ENCODE measurements at regions not wholly inside any gene's neighbourhood (a gene's known extent, or its start where the extent isn't known, plus 50 kb on each side); places are given as distances from the start of the nearest gene placed in this dataset.

- TF ChIP-seq GLIS3 (CRISPR knock-in tag; IDR thresholded peaks at IDR 0.05) (no peak), TSHZ2 (CRISPR knock-in tag; IDR thresholded peaks at IDR 0.05) (no peak), RARB (CRISPR knock-in tag; IDR thresholded peaks at IDR 0.05) (no peak), ISL1 (CRISPR knock-in tag; IDR thresholded peaks at IDR 0.05) (no peak), BACH2 (CRISPR knock-in tag; IDR thresholded peaks at IDR 0.05; ENCODE audit: borderline replicate concordance) (no peak), ZFP30 (CRISPR knock-in tag; IDR thresholded peaks at IDR 0.05) (no peak), TOX (CRISPR knock-in tag; IDR thresholded peaks at IDR 0.05; ENCODE audit: borderline replicate concordance) (no peak), ZNF565 (CRISPR knock-in tag; conservative IDR thresholded peaks at IDR 0.05; ENCODE audit: low read depth) (no peak)
Observed at GRCh38 chr5:142532781-142533176, 153.1 kb downstream of the FGF1 start.

Data from SK-N-SH treated with all-trans-retinoic acid at 6 μM for 48 hours (cell line).